SK-N-SH treated with all-trans-retinoic acid at 6 μM for 48 hours (cell line): ENCODE measurements at regions not wholly inside any gene's neighbourhood (a gene's known extent, or its start where the extent isn't known, plus 50 kb on each side); places are given as distances from the start of the nearest gene placed in this dataset.

Experiments used
- ATAC-seq: fragments of 200-7000 bp; cut with Tn5 transposase; 3 replicates; pipeline ENCODE4 v1.9.1; 2020; ENCODE audit warnings: mild to moderate bottlenecking, moderate library complexity
- ARNTL ChIP-seq: fragments of 450-650 bp; formaldehyde crosslinking; IDR thresholded peaks from 2 replicates; pipeline ENCODE4 v1.5.0; 2020; ENCODE audit warnings: low read depth, mild to moderate bottlenecking, moderate library complexity, borderline replicate concordance
- BACH2 ChIP-seq: fragments of 250-450 bp; sonication (Bioruptor Pico); IDR thresholded peaks from 2 replicates; pipeline ENCODE4 v1.9.0; 2021; ENCODE audit warnings: mild to moderate bottlenecking, borderline replicate concordance
- CREB5 ChIP-seq: fragments of 250-450 bp; sonication (Bioruptor Pico); IDR thresholded peaks from 2 replicates; pipeline ENCODE4 v1.5.1; 2020; ENCODE audit warnings: low read depth, mild to moderate bottlenecking, moderate library complexity
- CSDC2 ChIP-seq: fragments of 250-450 bp; sonication (Bioruptor Pico); IDR thresholded peaks from 2 replicates; pipeline ENCODE4 v1.5.0; 2020; ENCODE audit warnings: mild to moderate bottlenecking, moderate library complexity
- CSRNP3 ChIP-seq: fragments of 250-450 bp; sonication (Bioruptor Pico); IDR thresholded peaks from 2 replicates; pipeline ENCODE4 v1.5.1; 2021; ENCODE audit warnings: mild to moderate bottlenecking, moderate library complexity
- ESRRG ChIP-seq: fragments of 250-450 bp; sonication (Bioruptor Pico); IDR thresholded peaks from 2 replicates; pipeline ENCODE4 v1.6.1; 2021; ENCODE audit warnings: mild to moderate bottlenecking
- GLIS3 ChIP-seq: fragments of 250-450 bp; sonication (Bioruptor Pico); IDR thresholded peaks from 2 replicates; pipeline ENCODE4 v1.5.0; 2020; ENCODE audit warnings: mild to moderate bottlenecking, moderate library complexity
- ISL1 ChIP-seq: fragments of 250-450 bp; sonication (Bioruptor Pico); IDR thresholded peaks from 2 replicates; pipeline ENCODE4 v2.1.2; 2022; ENCODE audit warnings: mild to moderate bottlenecking, moderate library complexity
- OSR1 ChIP-seq: fragments of 250-450 bp; sonication (Bioruptor Pico); IDR thresholded peaks from 2 replicates; pipeline ENCODE4 v1.8.0; 2022; ENCODE audit warnings: moderate library complexity, mild to moderate bottlenecking, inconsistent platforms
- SNAI2 ChIP-seq: fragments of 250-450 bp; sonication (Bioruptor Pico); IDR thresholded peaks from 2 replicates; pipeline ENCODE4 v1.5.0; 2020; ENCODE audit warnings: mild to moderate bottlenecking, moderate library complexity
- TOX ChIP-seq: fragments of 250-450 bp; sonication (Bioruptor Pico); IDR thresholded peaks from 2 replicates; pipeline ENCODE4 v1.8.0; 2021; ENCODE audit warnings: mild to moderate bottlenecking, moderate library complexity, borderline replicate concordance
- TSHZ2 ChIP-seq: fragments of 250-450 bp; sonication (Bioruptor Pico); IDR thresholded peaks from 2 replicates; pipeline ENCODE4 v1.5.0; 2020; ENCODE audit warnings: mild to moderate bottlenecking, moderate library complexity
- ZC3H10 ChIP-seq: fragments of 250-450 bp; sonication (Bioruptor Pico); IDR thresholded peaks from 2 replicates; pipeline ENCODE4 v1.5.1; 2021; ENCODE audit warnings: mild to moderate bottlenecking, moderate library complexity
- ZNF565 ChIP-seq: fragments of 450-650 bp; formaldehyde crosslinking; conservative IDR thresholded peaks from 2 replicates; pipeline ENCODE4 v1.5.0; 2020; ENCODE audit warnings: low read depth, mild to moderate bottlenecking, moderate library complexity
- ZNF70 ChIP-seq: fragments of 450-650 bp; formaldehyde crosslinking; IDR thresholded peaks from 2 replicates; pipeline ENCODE4 v1.5.0; 2020; ENCODE audit warnings: mild to moderate bottlenecking, moderate library complexity
- ZNF8 ChIP-seq: fragments of 450-650 bp; formaldehyde crosslinking; IDR thresholded peaks from 2 replicates; pipeline ENCODE4 v1.5.0; 2020; ENCODE audit warnings: mild to moderate bottlenecking, moderate library complexity

- no peak for ATAC-seq
- no peak for TF ChIP-seq CREB5 (CRISPR knock-in tag)
- no peak for TF ChIP-seq SNAI2 (CRISPR knock-in tag)
- TF ChIP-seq ZNF565 (CRISPR knock-in tag), result no peak
- no peak for TF ChIP-seq ZC3H10 (CRISPR knock-in tag)
- TF ChIP-seq ARNTL (CRISPR knock-in tag), result no peak
- TF ChIP-seq TOX (CRISPR knock-in tag), result no peak
- TF ChIP-seq ESRRG (CRISPR knock-in tag), result no peak
- no peak for TF ChIP-seq CSRNP3 (CRISPR knock-in tag)
- TF ChIP-seq ISL1 (CRISPR knock-in tag), result no peak
- no peak for TF ChIP-seq CSDC2 (CRISPR knock-in tag)
- no peak for TF ChIP-seq GLIS3 (CRISPR knock-in tag)
- TF ChIP-seq TSHZ2, result no peak
- TF ChIP-seq ZNF8 (CRISPR knock-in tag), result no peak
- TF ChIP-seq OSR1 (CRISPR knock-in tag), result no peak
- no peak for TF ChIP-seq BACH2 (CRISPR knock-in tag)
These were observed 329.5 kb downstream of the GRIA2 start for GRCh38 chr4:157550028-157550427.

- ATAC-seq, result no peak
- TF ChIP-seq ZNF70 (CRISPR knock-in tag), result no peak
These were observed 307.4 kb downstream of the GRIA2 start for GRCh38 chr4:157527954-157528353.

GRCh38 chr4:157521906-157522305, 301.4 kb downstream of the GRIA2 start:
- no peak for ATAC-seq

GRCh38 chr4:157514711-157515110, 294.2 kb downstream of the GRIA2 start:
- ATAC-seq, result peak; percentile 53; the same call in 2 of the 3 replicates

More at GRCh38 chr4:157521906-157522305, 301.4 kb downstream of the GRIA2 start:
- TF ChIP-seq ARNTL (CRISPR knock-in tag), result no peak

More at GRCh38 chr4:157514711-157515110, 294.2 kb downstream of the GRIA2 start:
- TF ChIP-seq OSR1 (CRISPR knock-in tag), result no peak
- no peak for TF ChIP-seq CREB5 (CRISPR knock-in tag)
- TF ChIP-seq CSRNP3 (CRISPR knock-in tag), result no peak
- no peak for TF ChIP-seq ISL1 (CRISPR knock-in tag)
- no peak for TF ChIP-seq BACH2 (CRISPR knock-in tag)
- TF ChIP-seq CSDC2 (CRISPR knock-in tag), result no peak
- TF ChIP-seq, all 23 proteins: peak for 0
